HEK293 (cell line): ENCODE measurements at regions not wholly inside any gene's neighbourhood (a gene's known extent, or its start where the extent isn't known, plus 50 kb on each side); places are given as distances from the start of the nearest gene placed in this dataset.

Source experiments
- CTCF ChIA-PET: fragments of 350-600 bp; formaldehyde crosslinking; extraction: SDS; loops from one replicate; lab custom pipeline; 2021; ENCODE audit warnings: antibody characterized with exemption; lab: Yijun Ruan, JAX
- POLR2A ChIA-PET: fragments of 300-600 bp; formaldehyde crosslinking; extraction: SDS; loops from one replicate; lab custom pipeline; 2020; ENCODE audit warnings: antibody characterized with exemption, inconsistent platforms; lab: Yijun Ruan, JAX
- H3K27ac ChIP-seq: fragments of 200-500 bp; sonication (Bioruptor generic); 2 replicates; pipeline ENCODE4 v1.5.1; 2014; ENCODE audit warnings: low read depth, low read length, control low read depth, inconsistent platforms; ENCODE audit errors: extremely low read depth
- H3K36me3 ChIP-seq, 2 experiments: fragments of 200-500 bp in 1 of 2; sonication (Bioruptor generic) in 1 of 2; 1 replicate in 1 of 2; 2 replicates in 1 of 2; pipeline ENCODE4 v1.5.1; 2014 to 2017; ENCODE audit warnings: inconsistent platforms in 2 of 2, low read length in 2 of 2; ENCODE audit not compliant: control insufficient read depth in 2 of 2, insufficient read depth in 1 of 2
- H3K4me1 ChIP-seq: fragments of 200-500 bp; sonication (Bioruptor generic); 2 replicates; pipeline ENCODE4 v1.5.1; 2014; ENCODE audit warnings: mild to moderate bottlenecking, low read length, inconsistent platforms; ENCODE audit not compliant: control insufficient read depth, insufficient read depth
- H3K4me3 ChIP-seq: 2 replicates; pipeline ENCODE4 v1.5.1; 2011; ENCODE audit warnings: low read depth, mild to moderate bottlenecking, control low read depth, low read length, moderate library complexity
- H3K9me3 ChIP-seq: fragments of 200-500 bp; sonication (Bioruptor generic); 2 replicates; pipeline ENCODE4 v1.5.1; 2014; ENCODE audit warnings: low read depth, low read length, inconsistent platforms; ENCODE audit not compliant: control insufficient read depth, insufficient read depth
- AEBP2 ChIP-seq: fragments of 450-650 bp; formaldehyde crosslinking; IDR thresholded peaks from 2 replicates; pipeline ENCODE4 v1.5.1; 2016; ENCODE audit warnings: missing biosample characterization, missing genetic modification characterization, borderline replicate concordance
- INSM2 ChIP-seq: fragments of 450-650 bp; formaldehyde crosslinking; IDR thresholded peaks from 2 replicates; pipeline ENCODE4 v1.5.1; 2016; ENCODE audit warnings: missing biosample characterization, missing genetic modification characterization
- REST ChIP-seq: fragments of 450-650 bp; formaldehyde crosslinking; IDR thresholded peaks from 2 replicates; pipeline ENCODE4 v1.5.1; 2016; ENCODE audit warnings: missing biosample characterization, missing genetic modification characterization
- SP7 ChIP-seq: fragments of 450-650 bp; formaldehyde crosslinking; IDR thresholded peaks from 2 replicates; pipeline ENCODE4 v1.5.1; 2016; ENCODE audit warnings: missing biosample characterization, missing genetic modification characterization
- ZBTB10 ChIP-seq: fragments of 450-650 bp; formaldehyde crosslinking; IDR thresholded peaks from 2 replicates; pipeline ENCODE4 v1.5.1; 2016; ENCODE audit warnings: missing biosample characterization, missing genetic modification characterization
- ZBTB17 ChIP-seq: fragments of 450-650 bp; formaldehyde crosslinking; IDR thresholded peaks from 2 replicates; pipeline ENCODE4 v1.5.1; 2016; ENCODE audit warnings: missing biosample characterization, missing genetic modification characterization
- ZNF175 ChIP-seq: fragments of 450-650 bp; formaldehyde crosslinking; IDR thresholded peaks from 2 replicates; pipeline ENCODE4 v1.5.1; 2016; ENCODE audit warnings: missing biosample characterization, missing genetic modification characterization
- ZNF202 ChIP-seq: fragments of 450-650 bp; formaldehyde crosslinking; IDR thresholded peaks from 2 replicates; pipeline ENCODE4 v1.5.1; 2016; ENCODE audit warnings: missing biosample characterization, missing genetic modification characterization, borderline replicate concordance
- ZNF211 ChIP-seq: fragments of 450-650 bp; formaldehyde crosslinking; IDR thresholded peaks from 2 replicates; pipeline ENCODE4 v1.5.1; 2016; ENCODE audit warnings: low read depth, missing biosample characterization, missing genetic modification characterization
- ZNF266 ChIP-seq: fragments of 450-650 bp; formaldehyde crosslinking; IDR thresholded peaks from 2 replicates; pipeline ENCODE4 v1.5.1; 2016; ENCODE audit warnings: missing biosample characterization, missing genetic modification characterization, low read depth
- ZNF350 ChIP-seq: fragments of 450-650 bp; formaldehyde crosslinking; IDR thresholded peaks from 2 replicates; pipeline ENCODE4 v1.5.0; 2017; ENCODE audit warnings: missing biosample characterization, mild to moderate bottlenecking, missing genetic modification characterization
- ZNF391 ChIP-seq: fragments of 450-650 bp; formaldehyde crosslinking; IDR thresholded peaks from 2 replicates; pipeline ENCODE4 v1.5.1; 2016; ENCODE audit warnings: low read depth, missing biosample characterization, missing genetic modification characterization, borderline replicate concordance
- ZNF521 ChIP-seq: fragments of 450-650 bp; formaldehyde crosslinking; IDR thresholded peaks from 2 replicates; pipeline ENCODE4 v1.5.1; 2017; ENCODE audit warnings: missing biosample characterization, mild to moderate bottlenecking, missing genetic modification characterization
- ZNF544 ChIP-seq: fragments of 450-650 bp; formaldehyde crosslinking; IDR thresholded peaks from 2 replicates; pipeline ENCODE4 v1.5.0; 2017; ENCODE audit warnings: missing biosample characterization, missing genetic modification characterization
- ZNF549 ChIP-seq: fragments of 450-650 bp; IDR thresholded peaks from 2 replicates; pipeline ENCODE4 v1.5.1; 2018; ENCODE audit warnings: missing biosample characterization, missing genetic modification characterization, mild to moderate bottlenecking, inconsistent platforms, moderate library complexity
- ZNF629 ChIP-seq: fragments of 450-650 bp; formaldehyde crosslinking; IDR thresholded peaks from 2 replicates; pipeline ENCODE4 v1.5.1; 2017; ENCODE audit warnings: missing biosample characterization, missing genetic modification characterization
- ZNF664 ChIP-seq: fragments of 450-650 bp; formaldehyde crosslinking; IDR thresholded peaks from 2 replicates; pipeline ENCODE4 v1.5.1; 2016; ENCODE audit warnings: missing biosample characterization, missing genetic modification characterization
- ZNF76 ChIP-seq: fragments of 450-650 bp; formaldehyde crosslinking; IDR thresholded peaks from 2 replicates; pipeline ENCODE4; 2016; ENCODE audit warnings: low read depth, missing biosample characterization, missing genetic modification characterization, borderline replicate concordance
- ZNF843 ChIP-seq: fragments of 450-650 bp; formaldehyde crosslinking; IDR thresholded peaks from 2 replicates; pipeline ENCODE4 v1.5.1; 2016; ENCODE audit warnings: missing biosample characterization, missing genetic modification characterization

- no peak overlapping the region for H3K27ac ChIP-seq
- POLR2A ChIA-PET, result no interaction called here
These were observed 320.5 kb downstream of the FSIP2 start for GRCh38 chr2:186059096-186059495.

GRCh38 chr2:186060744-186061440 is 322.3 kb downstream of the FSIP2 start:
- Histone ChIP-seq H3K9me3 (no peaks in the 10 kb centered on the region), H3K27ac (no peak overlapping the region), H3K36me3 (no peaks in the 10 kb centered on the region), H3K4me3 (no peak overlapping the region), H3K4me1 (no peaks in the 10 kb centered on the region)
- ChIA-PET POLR2A (no interaction called here), CTCF (no interaction called here)
- no peak for TF ChIP-seq ZNF175 (tag by site-specific recombination)
- TF ChIP-seq ZNF391 (tag by site-specific recombination), result no peak
- no peak for TF ChIP-seq ZNF211
- TF ChIP-seq INSM2, result no peak

More at GRCh38 chr2:186059096-186059495, 320.5 kb downstream of the FSIP2 start:
- Histone ChIP-seq H3K4me1 (no peaks in the 10 kb centered on the region), H3K9me3 (no peaks in the 10 kb centered on the region), H3K36me3 (no peaks in the 10 kb centered on the region), H3K4me3 (no peak overlapping the region)
- CTCF ChIA-PET, result no interaction called here
- TF ChIP-seq AEBP2 (tag by site-specific recombination) (no peak), ZNF350 (tag by site-specific recombination) (0 out of 2 replicates have a peak, but pooled peaks have one; percentile 30)

- POLR2A ChIA-PET, result no interaction called here
These were observed 325.9 kb downstream of the FSIP2 start for GRCh38 chr2:186064507-186064906.

More at GRCh38 chr2:186064507-186064906, 325.9 kb downstream of the FSIP2 start:
- H3K36me3 ChIP-seq, result no peaks in the 10 kb centered on the region
- TF ChIP-seq REST (tag by site-specific recombination) (no peak), SP7 (tag by site-specific recombination) (no peak), ZNF544 (tag by site-specific recombination) (no peak), ZNF76 (tag by site-specific recombination) (no peak), ZNF202 (tag by site-specific recombination) (no peak), ZNF521 (tag by site-specific recombination) (no peak), ZNF843 (no peak), ZBTB17 (tag by site-specific recombination) (no peak), ZNF549 (tag by site-specific recombination) (no peak), ZBTB10 (no peak), ZNF629 (tag by site-specific recombination) (no peak), ZNF664 (tag by site-specific recombination) (no peak), ZNF266 (tag by site-specific recombination) (no peak)
- TF ChIP-seq, all 188 proteins: peak for 0
- Histone ChIP-seq H3K9me3 (no peaks in the 10 kb centered on the region), H3K4me1 (no peaks in the 10 kb centered on the region), H3K4me3 (no peak overlapping the region), H3K27ac (no peak overlapping the region)
- CTCF ChIA-PET, result no interaction called here
